Calu3 (cell line): ENCODE measurements at regions not wholly inside any gene's neighbourhood (a gene's known extent, or its start where the extent isn't known, plus 50 kb on each side); places are given as distances from the start of the nearest gene placed in this dataset.

ENCODE experiments used
- BruUV-seq: library from RNA; stranded (reverse); fragments of 400-500 nt; replicated peaks from 2 replicates; lab custom pipeline; 2021; lab: Mats Ljungman, UMichigan
- CTCF ChIA-PET: fragments of 300-600 bp; sonication (Branson Sonifier 250); formaldehyde crosslinking; loops from one replicate; lab custom pipeline; 2022; ENCODE audit warnings: antibody characterized with exemption; lab: Charles Lee
- DNase-seq: peaks from one replicate; pipeline ENCODE4 v3.0.0; 2022
- H3K27ac Mint-ChIP-seq: one replicate; pipeline ENCODE4 v1.8.0; 2022; ENCODE audit warnings: mixed read lengths; ENCODE audit not compliant: unreplicated experiment
- H3K27me3 Mint-ChIP-seq: one replicate; pipeline ENCODE4 v1.8.0; 2022; ENCODE audit warnings: mixed read lengths; ENCODE audit not compliant: unreplicated experiment
- H3K36me3 Mint-ChIP-seq: one replicate; pipeline ENCODE4 v1.8.0; 2022; ENCODE audit warnings: mild to moderate bottlenecking, moderate library complexity, mixed read lengths; ENCODE audit not compliant: insufficient read depth, unreplicated experiment
- H3K4me1 Mint-ChIP-seq: one replicate; pipeline ENCODE4 v1.8.0; 2022; ENCODE audit warnings: mild to moderate bottlenecking, low read depth, mixed read lengths; ENCODE audit not compliant: unreplicated experiment
- H3K4me3 Mint-ChIP-seq: one replicate; pipeline ENCODE4 v1.8.0; 2022; ENCODE audit warnings: mild to moderate bottlenecking, low read depth, moderate library complexity, mixed read lengths; ENCODE audit not compliant: unreplicated experiment
- H3K9me3 Mint-ChIP-seq: one replicate; pipeline ENCODE4 v1.8.0; 2022; ENCODE audit warnings: low read depth, mixed read lengths; ENCODE audit not compliant: unreplicated experiment
- intact Hi-C: fragments of 100-400 bp; cut with micrococcal nuclease; formaldehyde crosslinking; loops from one replicate; pipeline ENCODE4 v1.10.0; 2022; ENCODE audit not compliant: unreplicated experiment
- TF ChIP-seq, protein P1 (sequence below): fragments of 200-600 bp; IDR thresholded peaks from one replicate; pipeline ENCODE4 v1.8.0; 2022; ENCODE audit warnings: antibody characterized with exemption; ENCODE audit not compliant: unreplicated experiment

DNA sequence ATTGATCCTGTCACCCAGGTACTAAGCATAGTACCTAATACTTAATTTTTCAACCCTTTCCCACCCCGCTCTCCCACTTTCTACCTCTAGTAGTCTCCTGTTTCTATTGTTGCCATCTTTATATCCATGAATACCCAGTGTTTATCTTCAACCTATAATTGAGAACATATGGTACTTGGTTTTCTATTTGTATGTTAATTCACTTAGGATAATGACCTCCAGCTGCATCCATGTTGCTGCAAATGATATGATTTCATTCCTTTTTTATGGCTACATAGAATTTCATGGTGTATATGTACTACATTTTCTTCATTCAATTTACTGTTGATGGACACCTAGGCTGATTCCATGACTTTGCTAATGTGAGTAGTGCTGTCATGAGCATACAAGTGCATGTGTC, 547.3 kb upstream of the NOVA1 start:
- DNase-seq = no peak
- no TSS peak for BruUV-seq
- H3K27ac Mint-ChIP-seq = no peak overlapping the region
- no peak overlapping the region for H3K4me3 Mint-ChIP-seq
- TF ChIP-seq, protein P1, sequence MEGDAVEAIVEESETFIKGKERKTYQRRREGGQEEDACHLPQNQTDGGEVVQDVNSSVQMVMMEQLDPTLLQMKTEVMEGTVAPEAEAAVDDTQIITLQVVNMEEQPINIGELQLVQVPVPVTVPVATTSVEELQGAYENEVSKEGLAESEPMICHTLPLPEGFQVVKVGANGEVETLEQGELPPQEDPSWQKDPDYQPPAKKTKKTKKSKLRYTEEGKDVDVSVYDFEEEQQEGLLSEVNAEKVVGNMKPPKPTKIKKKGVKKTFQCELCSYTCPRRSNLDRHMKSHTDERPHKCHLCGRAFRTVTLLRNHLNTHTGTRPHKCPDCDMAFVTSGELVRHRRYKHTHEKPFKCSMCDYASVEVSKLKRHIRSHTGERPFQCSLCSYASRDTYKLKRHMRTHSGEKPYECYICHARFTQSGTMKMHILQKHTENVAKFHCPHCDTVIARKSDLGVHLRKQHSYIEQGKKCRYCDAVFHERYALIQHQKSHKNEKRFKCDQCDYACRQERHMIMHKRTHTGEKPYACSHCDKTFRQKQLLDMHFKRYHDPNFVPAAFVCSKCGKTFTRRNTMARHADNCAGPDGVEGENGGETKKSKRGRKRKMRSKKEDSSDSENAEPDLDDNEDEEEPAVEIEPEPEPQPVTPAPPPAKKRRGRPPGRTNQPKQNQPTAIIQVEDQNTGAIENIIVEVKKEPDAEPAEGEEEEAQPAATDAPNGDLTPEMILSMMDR = no peak
- no peaks in the 10 kb centered on the region for H3K27me3 Mint-ChIP-seq
- H3K9me3 Mint-ChIP-seq = peaks cover 6% of the 10 kb centered on the region
- no peaks in the 10 kb centered on the region for H3K4me1 Mint-ChIP-seq
- H3K36me3 Mint-ChIP-seq = no peaks in the 10 kb centered on the region
- intact Hi-C loops = no loop called here
- CTCF ChIA-PET = no interaction called here

DNA sequence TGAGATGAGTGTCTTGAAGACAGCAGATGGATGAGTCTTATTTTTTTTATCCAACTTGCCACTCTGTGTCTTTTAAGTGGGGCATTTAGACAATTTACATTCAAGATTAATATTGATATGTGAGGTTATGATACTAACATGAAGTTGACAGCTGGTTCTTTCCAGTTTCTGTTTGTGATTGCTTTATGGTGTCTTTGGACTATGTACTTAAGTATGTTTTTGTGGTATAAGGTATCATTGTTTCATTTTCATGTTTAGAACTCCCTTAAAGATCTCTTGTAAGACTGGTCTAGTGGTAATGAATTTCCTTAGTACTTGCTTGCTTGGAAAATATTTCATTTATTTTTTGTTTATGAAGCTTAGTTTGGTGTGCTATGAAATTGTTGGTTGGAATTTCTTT, 550.3 kb upstream of the NOVA1 start:
- Mint-ChIP-seq H3K27me3 (no peaks in the 10 kb centered on the region), H3K4me3 (no peak overlapping the region), H3K4me1 (no peaks in the 10 kb centered on the region), H3K27ac (no peak overlapping the region), H3K9me3 (peaks cover 6% of the 10 kb centered on the region), H3K36me3 (no peaks in the 10 kb centered on the region)
- no TSS peak for BruUV-seq
- DNase-seq = no peak
- CTCF ChIA-PET = no interaction called here
- TF ChIP-seq, protein P1 = no peak
- intact Hi-C loops = no loop called here

DNA sequence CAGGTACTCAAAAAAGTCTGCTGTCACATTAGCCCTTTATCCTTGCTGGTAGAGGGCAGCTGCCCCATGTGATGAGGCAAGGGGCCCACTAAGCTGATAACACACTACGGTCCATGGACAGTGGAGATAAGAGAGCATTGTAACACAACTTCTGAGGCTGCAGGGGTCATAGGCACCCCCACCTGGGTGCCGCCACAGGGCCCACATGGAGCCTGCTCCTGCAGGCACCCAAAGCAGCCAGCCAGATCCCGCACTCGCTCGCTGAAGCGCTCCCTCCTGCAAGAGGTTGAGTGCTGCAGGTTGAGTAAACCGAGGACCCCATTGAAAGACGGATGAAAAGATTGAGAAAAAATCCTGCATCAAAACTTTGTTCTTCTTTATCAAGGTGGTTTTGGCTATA, 566.3 kb upstream of the NOVA1 start:
- intact Hi-C loops = no loop called here
- CTCF ChIA-PET = no interaction called here
- no TSS peak for BruUV-seq

DNA sequence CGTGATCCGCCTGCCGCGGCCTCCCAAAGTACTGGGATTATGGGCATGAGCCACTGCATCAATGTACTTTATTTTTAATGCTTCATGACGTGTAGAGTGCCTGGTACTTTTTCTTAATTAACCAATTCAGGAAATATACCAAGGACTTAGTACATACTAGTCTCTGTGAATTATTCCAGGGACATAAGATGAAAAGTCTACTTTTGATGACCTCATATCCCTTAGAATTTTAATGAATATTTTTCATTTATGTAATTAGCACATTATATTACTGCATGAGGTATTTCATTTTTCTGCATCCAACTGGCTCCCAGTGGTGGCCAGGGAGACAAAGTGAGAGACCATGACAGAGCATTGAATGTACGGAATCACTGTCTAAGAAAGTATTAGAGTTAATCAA, 577.7 kb upstream of the NOVA1 start:
- intact Hi-C loops = no loop called here
- no peak overlapping the region for H3K4me3 Mint-ChIP-seq
- no peaks in the 10 kb centered on the region for H3K27me3 Mint-ChIP-seq
- no peaks in the 10 kb centered on the region for H3K4me1 Mint-ChIP-seq
- H3K27ac Mint-ChIP-seq = no peak overlapping the region
- peaks cover 8% of the 10 kb centered on the region for H3K9me3 Mint-ChIP-seq
- no peak for DNase-seq
- BruUV-seq = no TSS peak
- no peaks in the 10 kb centered on the region for H3K36me3 Mint-ChIP-seq
- CTCF ChIA-PET = no interaction called here
- TF ChIP-seq, protein P1 = no peak

More for the DNA sequence above, 566.3 kb upstream of the NOVA1 start:
- no peak overlapping the region for H3K4me3 Mint-ChIP-seq
- no peak overlapping the region for H3K27ac Mint-ChIP-seq
- no peaks in the 10 kb centered on the region for H3K4me1 Mint-ChIP-seq
- H3K9me3 Mint-ChIP-seq = peaks cover 5% of the 10 kb centered on the region
- TF ChIP-seq, protein P1 = no peak
- no peaks in the 10 kb centered on the region for H3K36me3 Mint-ChIP-seq
- DNase-seq = no peak
- H3K27me3 Mint-ChIP-seq = no peaks in the 10 kb centered on the region

DNA sequence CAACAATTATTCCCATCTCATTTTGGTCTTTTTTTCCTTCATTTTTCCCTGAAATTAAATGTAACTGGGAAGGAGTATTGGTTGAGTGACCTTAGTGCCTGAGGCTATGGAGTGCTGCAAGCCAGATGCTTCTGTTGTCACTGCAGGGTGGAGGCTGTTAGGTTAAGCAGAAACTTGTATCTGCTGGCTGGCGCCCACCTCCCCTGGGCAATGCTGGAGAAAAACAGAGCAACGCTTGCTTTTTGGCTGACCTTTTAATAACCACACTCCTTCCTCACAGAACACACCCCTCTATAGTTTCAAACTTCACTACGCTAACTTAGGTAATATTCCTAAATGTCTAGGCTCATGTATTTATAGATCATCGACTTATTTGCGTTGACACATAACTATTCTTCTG, 583.5 kb upstream of the NOVA1 start:
- no peaks in the 10 kb centered on the region for H3K4me1 Mint-ChIP-seq
- TF ChIP-seq, protein P1 = no peak
- BruUV-seq = no TSS peak
- H3K27me3 Mint-ChIP-seq = no peaks in the 10 kb centered on the region
- DNase-seq = no peak
- peaks cover 5% of the 10 kb centered on the region for H3K9me3 Mint-ChIP-seq
- intact Hi-C loops = no loop called here
- H3K4me3 Mint-ChIP-seq = no peak overlapping the region
- H3K27ac Mint-ChIP-seq = no peak overlapping the region
- CTCF ChIA-PET = no interaction called here
- H3K36me3 Mint-ChIP-seq = no peaks in the 10 kb centered on the region
